ENCODE measurements at regions not wholly inside any gene's neighbourhood (a gene's known extent, or its start where the extent isn't known, plus 50 kb on each side); places are given as distances from the start of the nearest gene placed in this dataset.

GRCh38 chr9:26077860-26078259 lies 399.6 kb upstream of the TUSC1 start:
- TF ChIP-seq POLR2A (IDR thresholded peaks at IDR 0.05) (no peak), CTCF (IDR thresholded peaks at IDR 0.05) (no peak)

All from lower leg skin (tissue), 3 donors.